ENCODE measurements at regions not wholly inside any gene's neighbourhood (a gene's known extent, or its start where the extent isn't known, plus 50 kb on each side); places are given as distances from the start of the nearest gene placed in this dataset.
"Not testable (repeated sequence)": the region's sequence is repeated elsewhere in the genome, so short reads cannot be mapped to it uniquely, and the experiment has no call there.

GRCh38 chr12:72162875-72163274 is 109.3 kb upstream of the TRHDE start:
- Mint-ChIP-seq H3K9me3 (peaks cover 0 to 4% (median 2%) of the 10 kb centered on the region in 7 donors), H3K4me1 (no peaks in the 10 kb centered on the region), H3K36me3 (no peaks in the 10 kb centered on the region), H3K27ac (no peak overlapping the region), H3K27me3 (peaks cover 4% of the 10 kb centered on the region), H3K4me3 (no peak overlapping the region)
- Histone ChIP-seq H3K4me3 (ENCODE audit: low read depth, low read length) (no peak overlapping the region), H3K36me3 (ENCODE audit: control insufficient read depth, insufficient read depth, low read length) (no peaks in the 10 kb centered on the region), H3K27ac (ENCODE audit: insufficient read depth, low read length, poor library complexity, severe bottlenecking) (no peak overlapping the region), H3K9me3 (ENCODE audit: control insufficient read depth in 2 of 2, low read length in 2 of 2) (no peaks in the 10 kb centered on the region), H3K27me3 (ENCODE audit: control insufficient read depth, insufficient read depth, low read length) (no peaks in the 10 kb centered on the region), H3K4me1 (ENCODE audit: control insufficient read depth, insufficient read depth, low read length, poor library complexity, severe bottlenecking) (no peaks in the 10 kb centered on the region)
- ATAC-seq (ENCODE audit: low read depth in 2 of 2) (no peak), DNase-seq (no peak)

DNA sequence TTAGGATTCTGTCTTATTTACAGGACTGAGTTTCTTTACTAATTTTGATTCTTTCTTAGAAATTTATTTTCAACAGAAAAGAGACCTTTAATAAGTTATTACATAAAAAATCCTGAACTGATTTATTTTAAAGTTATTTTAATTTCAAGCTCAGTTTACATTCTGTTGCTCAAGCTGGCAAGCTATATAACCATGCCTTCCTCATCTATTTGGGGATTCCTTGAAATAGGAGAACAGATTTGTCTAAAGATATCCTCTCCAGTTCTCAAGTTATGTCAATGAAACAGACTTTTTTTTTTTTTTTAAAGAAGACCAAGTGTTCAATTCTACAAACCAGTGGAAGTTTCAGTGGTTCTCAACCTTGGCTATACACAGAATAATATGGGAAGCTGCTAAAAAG is 103.3 kb upstream of the TRHDE start:
- no peaks in the 10 kb centered on the region for H3K4me1 ChIP-seq (ENCODE audit: control insufficient read depth, insufficient read depth, low read length, poor library complexity, severe bottlenecking)
- no peaks in the 10 kb centered on the region for H3K9me3 ChIP-seq (ENCODE audit: control insufficient read depth in 2 of 2, low read length in 2 of 2)
- DNase-seq (no peak), ATAC-seq (ENCODE audit: low read depth in 2 of 2) (no peak)
- H3K36me3 ChIP-seq (ENCODE audit: control insufficient read depth, insufficient read depth, low read length) = no peaks in the 10 kb centered on the region
- H3K27me3 Mint-ChIP-seq = no peaks in the 10 kb centered on the region
- H3K27ac ChIP-seq (ENCODE audit: insufficient read depth, low read length, poor library complexity, severe bottlenecking) = no peak overlapping the region
- no peak overlapping the region for H3K27ac Mint-ChIP-seq
- no peaks in the 10 kb centered on the region for H3K4me1 Mint-ChIP-seq
- H3K9me3 Mint-ChIP-seq = peaks cover 0 to 4% (median 1%) of the 10 kb centered on the region in 7 donors
- no peak overlapping the region for H3K4me3 Mint-ChIP-seq
- H3K36me3 Mint-ChIP-seq = no peaks in the 10 kb centered on the region
- no peak overlapping the region for H3K4me3 ChIP-seq (ENCODE audit: low read depth, low read length)
- H3K27me3 ChIP-seq (ENCODE audit: control insufficient read depth, insufficient read depth, low read length) = no peaks in the 10 kb centered on the region

DNA sequence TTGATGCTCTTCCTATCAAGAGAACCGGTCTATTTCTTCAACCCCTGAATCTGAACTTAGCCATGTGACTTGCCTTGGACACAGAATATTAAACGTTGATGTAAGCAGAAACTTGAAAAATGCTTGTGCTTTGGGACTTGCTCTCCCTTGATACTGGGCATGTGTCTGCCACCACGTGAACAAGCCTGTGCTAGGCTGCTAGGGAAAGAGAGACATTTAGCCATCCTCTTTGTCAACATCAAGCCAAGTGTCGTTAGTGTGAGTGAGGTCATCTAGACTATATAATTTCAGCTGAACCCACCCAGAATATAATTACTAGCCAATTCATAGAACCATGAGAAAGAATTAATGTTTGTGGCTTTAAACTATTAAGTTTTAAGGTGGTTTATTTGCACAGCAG is 98.2 kb upstream of the TRHDE start:
- H3K27me3 ChIP-seq (ENCODE audit: control insufficient read depth, insufficient read depth, low read length) = no peaks in the 10 kb centered on the region
- no peak overlapping the region for H3K27ac Mint-ChIP-seq
- H3K4me3 ChIP-seq (ENCODE audit: low read depth, low read length) = no peak overlapping the region
- ATAC-seq (ENCODE audit: low read depth in 2 of 2) (no peak), DNase-seq (no peak)
- no peaks in the 10 kb centered on the region for H3K9me3 ChIP-seq (ENCODE audit: control insufficient read depth in 2 of 2, low read length in 2 of 2)
- H3K9me3 Mint-ChIP-seq = peaks cover 0 to 4% (median 0%) of the 10 kb centered on the region in 7 donors
- H3K4me1 Mint-ChIP-seq = no peaks in the 10 kb centered on the region
- no peaks in the 10 kb centered on the region for H3K27me3 Mint-ChIP-seq
- H3K27ac ChIP-seq (ENCODE audit: insufficient read depth, low read length, poor library complexity, severe bottlenecking) = no peak overlapping the region
- no peaks in the 10 kb centered on the region for H3K36me3 Mint-ChIP-seq
- H3K4me3 Mint-ChIP-seq = no peak overlapping the region
- H3K4me1 ChIP-seq (ENCODE audit: control insufficient read depth, insufficient read depth, low read length, poor library complexity, severe bottlenecking) = no peaks in the 10 kb centered on the region
- H3K36me3 ChIP-seq (ENCODE audit: control insufficient read depth, insufficient read depth, low read length) = no peaks in the 10 kb centered on the region

GRCh38 chr12:72178244-72178643 is 93.9 kb upstream of the TRHDE start:
- H3K9me3 ChIP-seq (ENCODE audit: control insufficient read depth in 2 of 2, low read length in 2 of 2) = no peaks in the 10 kb centered on the region
- Mint-ChIP-seq H3K27ac (no peak overlapping the region), H3K4me3 (no peak overlapping the region), H3K27me3 (no peaks in the 10 kb centered on the region), H3K9me3 (peaks cover 0 to 6% (median 0%) of the 10 kb centered on the region in 7 donors), H3K36me3 (no peaks in the 10 kb centered on the region), H3K4me1 (no peaks in the 10 kb centered on the region)
- no peaks in the 10 kb centered on the region for H3K4me1 ChIP-seq (ENCODE audit: control insufficient read depth, insufficient read depth, low read length, poor library complexity, severe bottlenecking)
- no peak for ATAC-seq (ENCODE audit: low read depth in 2 of 2)
- no peaks in the 10 kb centered on the region for H3K36me3 ChIP-seq (ENCODE audit: control insufficient read depth, insufficient read depth, low read length)
- no peak overlapping the region for H3K27ac ChIP-seq (ENCODE audit: insufficient read depth, low read length, poor library complexity, severe bottlenecking)
- H3K4me3 ChIP-seq (ENCODE audit: low read depth, low read length) = no peak overlapping the region
- DNase-seq = no peak
- H3K27me3 ChIP-seq (ENCODE audit: control insufficient read depth, insufficient read depth, low read length) = no peaks in the 10 kb centered on the region

GRCh38 chr12:72178871-72179270 is 93.3 kb upstream of the TRHDE start:
- Mint-ChIP-seq H3K9me3 (peaks cover 0 to 6% (median 0%) of the 10 kb centered on the region in 7 donors), H3K4me3 (no peak overlapping the region), H3K27me3 (no peaks in the 10 kb centered on the region), H3K27ac (no peak overlapping the region), H3K36me3 (no peaks in the 10 kb centered on the region), H3K4me1 (no peaks in the 10 kb centered on the region)
- Histone ChIP-seq H3K27ac (ENCODE audit: insufficient read depth, low read length, poor library complexity, severe bottlenecking) (no peak overlapping the region), H3K27me3 (ENCODE audit: control insufficient read depth, insufficient read depth, low read length) (no peaks in the 10 kb centered on the region), H3K4me1 (ENCODE audit: control insufficient read depth, insufficient read depth, low read length, poor library complexity, severe bottlenecking) (no peaks in the 10 kb centered on the region), H3K36me3 (ENCODE audit: control insufficient read depth, insufficient read depth, low read length) (no peaks in the 10 kb centered on the region), H3K9me3 (ENCODE audit: control insufficient read depth in 2 of 2, low read length in 2 of 2) (no peaks in the 10 kb centered on the region), H3K4me3 (ENCODE audit: low read depth, low read length) (no peak overlapping the region)
- DNase-seq (no peak), ATAC-seq (ENCODE audit: low read depth in 2 of 2) (no peak)

GRCh38 chr12:72179841-72180240 is 92.3 kb upstream of the TRHDE start:
- H3K27ac Mint-ChIP-seq = no peak overlapping the region
- no peaks in the 10 kb centered on the region for H3K27me3 Mint-ChIP-seq
- H3K4me1 ChIP-seq (ENCODE audit: control insufficient read depth, insufficient read depth, low read length, poor library complexity, severe bottlenecking) = no peaks in the 10 kb centered on the region
- H3K27ac ChIP-seq (ENCODE audit: insufficient read depth, low read length, poor library complexity, severe bottlenecking) = no peak overlapping the region
- H3K36me3 ChIP-seq (ENCODE audit: control insufficient read depth, insufficient read depth, low read length) = no peaks in the 10 kb centered on the region
- ATAC-seq (ENCODE audit: low read depth in 2 of 2) = no peak
- no peaks in the 10 kb centered on the region for H3K36me3 Mint-ChIP-seq
- DNase-seq = no peak
- no peaks in the 10 kb centered on the region for H3K4me1 Mint-ChIP-seq
- H3K9me3 ChIP-seq (ENCODE audit: control insufficient read depth in 2 of 2, low read length in 2 of 2) = no peaks in the 10 kb centered on the region
- peaks cover 0 to 6% (median 0%) of the 10 kb centered on the region in 7 donors for H3K9me3 Mint-ChIP-seq
- H3K4me3 ChIP-seq (ENCODE audit: low read depth, low read length) = no peak overlapping the region
- no peaks in the 10 kb centered on the region for H3K27me3 ChIP-seq (ENCODE audit: control insufficient read depth, insufficient read depth, low read length)
- H3K4me3 Mint-ChIP-seq = no peak overlapping the region

DNA sequence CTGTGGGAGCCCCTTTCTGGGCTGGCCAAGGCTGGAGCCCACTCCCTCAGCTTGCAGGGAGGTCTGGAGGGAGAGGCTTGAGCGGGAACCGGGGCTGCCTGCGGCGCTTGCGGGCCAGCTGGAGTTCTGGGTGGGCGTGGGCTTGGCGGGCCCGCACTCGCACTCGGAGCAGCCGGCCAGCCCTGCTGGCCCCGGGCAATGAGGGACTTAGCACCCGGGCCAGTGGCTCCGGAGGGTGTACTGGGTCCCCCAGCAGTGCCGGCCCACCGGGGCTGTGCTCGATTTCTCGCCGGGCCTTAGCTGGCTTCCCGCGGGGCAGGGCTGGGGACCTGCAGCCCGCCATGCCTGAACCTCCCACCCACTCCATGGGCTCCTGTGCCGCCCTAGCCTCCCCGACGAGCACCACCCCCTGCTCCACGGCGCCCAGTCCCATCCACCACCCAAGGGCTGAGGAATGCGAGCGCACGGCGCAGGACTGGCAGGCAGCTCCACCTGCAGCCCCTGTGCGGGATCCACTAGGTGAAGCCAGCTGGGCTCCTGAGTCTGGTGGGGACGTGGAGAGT is 87.1 kb upstream of the TRHDE start:
- not testable (repeated sequence) for H3K27me3 ChIP-seq (ENCODE audit: control insufficient read depth, insufficient read depth, low read length); H3K27me3 Mint-ChIP-seq; ATAC-seq (ENCODE audit: low read depth in 2 of 2); H3K36me3 Mint-ChIP-seq; H3K9me3 ChIP-seq (ENCODE audit: control insufficient read depth in 2 of 2, low read length in 2 of 2); H3K27ac ChIP-seq (ENCODE audit: insufficient read depth, low read length, poor library complexity, severe bottlenecking); H3K4me3 Mint-ChIP-seq; H3K4me1 ChIP-seq (ENCODE audit: control insufficient read depth, insufficient read depth, low read length, poor library complexity, severe bottlenecking); H3K9me3 Mint-ChIP-seq; H3K4me3 ChIP-seq (ENCODE audit: low read depth, low read length); H3K4me1 Mint-ChIP-seq; DNase-seq; H3K36me3 ChIP-seq (ENCODE audit: control insufficient read depth, insufficient read depth, low read length); H3K27ac Mint-ChIP-seq

DNA sequence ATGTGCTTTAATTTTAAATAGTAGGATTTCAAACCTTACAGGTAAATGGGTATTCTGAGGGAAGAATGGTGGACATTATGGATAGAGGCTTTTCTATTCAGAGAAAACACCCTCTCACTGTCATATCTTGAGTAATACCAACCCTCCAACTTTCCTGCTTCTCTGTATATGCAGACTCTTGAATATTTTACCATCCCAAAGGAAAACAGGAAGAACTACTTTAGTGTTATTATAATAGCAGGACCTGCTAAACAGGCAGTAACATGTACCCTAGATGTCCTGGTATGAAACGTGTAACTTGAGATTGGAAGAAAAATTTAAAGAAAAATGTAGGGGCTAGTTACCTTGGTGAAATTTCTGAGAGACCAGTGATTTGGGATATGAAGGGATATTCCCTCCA is 82.9 kb upstream of the TRHDE start:
- no peaks in the 10 kb centered on the region for H3K36me3 ChIP-seq (ENCODE audit: control insufficient read depth, insufficient read depth, low read length)
- no peak overlapping the region for H3K4me3 ChIP-seq (ENCODE audit: low read depth, low read length)
- no peaks in the 10 kb centered on the region for H3K4me1 ChIP-seq (ENCODE audit: control insufficient read depth, insufficient read depth, low read length, poor library complexity, severe bottlenecking)
- Mint-ChIP-seq H3K4me3 (no peak overlapping the region), H3K36me3 (no peaks in the 10 kb centered on the region), H3K9me3 (peaks cover 0 to 2% (median under 1%) of the 10 kb centered on the region in 7 donors), H3K27me3 (no peaks in the 10 kb centered on the region), H3K27ac (no peak overlapping the region), H3K4me1 (no peaks in the 10 kb centered on the region)
- no peaks in the 10 kb centered on the region for H3K9me3 ChIP-seq (ENCODE audit: control insufficient read depth in 2 of 2, low read length in 2 of 2)
- ATAC-seq (ENCODE audit: low read depth in 2 of 2) (no peak), DNase-seq (no peak)
- no peak overlapping the region for H3K27ac ChIP-seq (ENCODE audit: insufficient read depth, low read length, poor library complexity, severe bottlenecking)
- H3K27me3 ChIP-seq (ENCODE audit: control insufficient read depth, insufficient read depth, low read length) = no peaks in the 10 kb centered on the region

Data from CD4-positive, CD25-positive, alpha-beta regulatory T cell (primary cell).